AG08395 (cell line): ENCODE measurements at regions not wholly inside any gene's neighbourhood (a gene's known extent, or its start where the extent isn't known, plus 50 kb on each side); places are given as distances from the start of the nearest gene placed in this dataset.

Source experiments
- DNase-seq: peaks from one replicate; pipeline ENCODE4 v3.0.0; 2012; ENCODE audit warnings: mixed read lengths, low spot score

DNA sequence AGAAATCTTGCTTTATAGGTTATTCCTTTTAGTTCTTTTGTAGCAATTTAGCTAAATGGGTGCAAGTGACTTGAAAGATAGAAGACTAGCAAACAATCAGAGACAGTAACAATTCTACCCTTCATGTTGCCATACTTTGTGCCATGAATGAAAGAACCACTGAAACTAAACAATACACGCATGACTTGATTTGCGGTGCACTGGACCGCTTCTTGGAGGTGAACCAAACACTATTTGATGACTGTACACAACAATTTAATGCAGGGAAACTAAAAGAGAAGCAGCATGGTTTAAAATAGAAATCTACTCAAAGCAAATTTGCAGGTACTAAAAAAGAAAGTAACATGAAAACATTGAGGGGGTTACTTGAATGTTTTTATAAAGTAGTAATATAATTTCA is 331.0 kb upstream of the RARB start:
- DNase-seq: no peak

- no peak for DNase-seq
These were observed 328.4 kb upstream of the RARB start for GRCh38 chr3:25099666-25100065.

DNA sequence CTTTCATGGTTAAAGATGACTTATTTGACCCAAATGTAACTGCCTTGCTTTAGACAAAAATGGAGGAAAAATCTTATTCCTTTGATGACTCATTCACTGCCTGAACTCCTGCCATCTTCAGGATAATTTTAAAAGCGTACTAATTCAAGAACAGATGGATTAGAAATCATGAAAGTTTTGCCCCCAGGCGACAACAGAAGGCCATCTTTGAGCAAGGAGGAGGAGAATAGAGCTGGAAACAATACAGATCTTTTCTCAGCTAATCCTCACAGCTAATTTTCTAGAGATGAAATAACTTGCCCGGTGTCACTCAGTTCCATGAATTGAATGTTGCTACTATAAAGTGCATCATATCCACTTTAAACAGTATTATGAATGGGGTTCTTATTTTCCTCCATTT is 324.7 kb upstream of the RARB start:
- DNase-seq: no peak

DNA sequence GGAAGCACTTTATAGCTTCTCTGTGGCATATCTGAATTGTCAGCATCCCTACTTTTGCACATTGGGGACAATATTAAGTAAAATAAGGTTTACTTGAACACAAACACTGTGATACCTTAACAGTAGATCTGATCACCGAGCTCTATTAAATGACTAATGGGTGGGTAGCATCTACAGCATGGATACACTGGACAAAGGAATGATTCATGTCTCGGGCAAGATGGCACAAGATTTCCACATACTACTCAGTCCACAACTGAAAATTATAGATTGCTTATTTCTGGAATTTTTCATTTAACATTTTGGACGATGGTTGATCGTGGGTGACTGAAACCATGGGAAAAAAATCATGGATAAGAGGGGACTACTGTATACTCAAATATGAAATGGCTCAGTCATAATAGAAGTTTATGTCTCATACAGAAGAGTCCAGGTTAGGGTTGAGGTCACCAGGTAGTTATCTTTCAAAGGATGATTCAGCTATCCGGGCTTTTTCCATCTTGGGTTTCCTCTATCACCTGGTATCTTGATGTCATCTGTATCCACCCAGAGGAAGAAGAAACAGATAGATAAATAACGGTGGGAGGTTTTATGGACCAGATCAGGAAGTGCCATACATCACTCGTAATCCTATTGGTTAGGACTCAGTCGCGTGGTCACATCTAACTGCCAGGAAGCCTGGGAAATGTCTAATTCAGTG is 320.0 kb upstream of the RARB start:
- no peak for DNase-seq

GRCh38 chr3:25110642-25111041 is 317.4 kb upstream of the RARB start:
- no peak for DNase-seq

DNA sequence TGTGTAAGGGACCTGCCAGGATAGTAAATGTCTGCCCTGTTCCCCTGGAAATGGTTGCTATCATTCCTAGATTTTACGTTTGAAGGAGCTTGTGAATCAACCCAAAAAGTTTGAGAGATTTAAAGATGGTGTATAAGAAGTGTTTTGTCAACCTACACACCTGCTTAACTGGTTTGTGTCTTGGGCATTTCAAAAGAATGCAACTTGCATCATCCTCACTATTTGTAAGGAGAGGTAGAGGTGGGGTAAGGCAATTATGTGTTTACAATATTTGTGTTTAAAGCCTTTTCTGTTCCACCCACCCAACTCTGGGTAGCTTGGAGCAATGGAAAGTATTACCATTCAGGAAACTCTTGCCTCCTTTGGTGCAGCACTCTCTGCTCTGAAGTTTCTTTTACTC is 314.2 kb upstream of the RARB start:
- no peak for DNase-seq

DNA sequence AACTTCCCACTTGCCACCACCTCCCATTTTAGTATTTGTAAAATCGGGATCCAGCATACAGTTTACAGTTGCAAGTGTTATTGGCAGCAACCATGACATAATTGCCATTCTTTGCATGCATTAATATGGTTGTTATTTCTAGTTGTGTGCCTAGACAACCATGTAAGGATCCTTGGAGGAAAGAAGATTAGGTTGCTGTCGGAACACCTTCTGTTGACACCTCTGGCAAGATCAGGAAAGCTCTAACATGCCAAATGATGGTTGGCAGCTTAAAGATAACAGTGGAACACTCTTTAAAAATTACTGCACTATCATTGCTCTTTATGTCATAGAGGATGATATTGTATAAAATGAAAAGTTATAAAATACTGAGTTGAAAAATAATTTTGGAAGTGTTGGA is 313.5 kb upstream of the RARB start:
- no peak for DNase-seq

- DNase-seq: no peak
These were observed 311.0 kb upstream of the RARB start for GRCh38 chr3:25117005-25117593.

GRCh38 chr3:25119682-25120081 is 308.4 kb upstream of the RARB start:
- DNase-seq: no peak

- no peak for DNase-seq
These were observed 307.4 kb upstream of the RARB start for GRCh38 chr3:25120665-25121064.

- DNase-seq: no peak
These were observed 302.9 kb upstream of the RARB start for GRCh38 chr3:25125201-25125600.

DNA sequence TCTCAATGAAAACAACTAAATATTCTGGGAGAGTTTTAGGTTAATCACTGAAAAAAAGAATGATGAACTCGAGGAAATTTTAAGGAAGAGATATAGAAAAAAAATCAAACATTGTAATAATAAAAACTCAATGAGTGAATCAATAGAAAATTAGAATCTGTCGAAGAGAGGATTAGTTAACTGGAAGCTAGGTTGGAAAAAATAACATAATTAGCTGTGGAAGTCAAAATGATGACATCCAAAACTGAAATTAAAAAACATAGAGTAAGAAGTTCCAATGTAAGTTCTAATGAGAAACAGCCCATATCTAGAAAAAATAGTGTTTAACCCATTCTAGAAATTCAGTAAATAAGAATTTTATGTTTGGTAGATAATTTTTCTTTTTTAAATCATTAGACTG is 299.3 kb upstream of the RARB start:
- DNase-seq: no peak

- DNase-seq: no peak
These were observed 297.1 kb upstream of the RARB start for GRCh38 chr3:25130724-25131520.

- DNase-seq: no peak
These were observed 294.5 kb upstream of the RARB start for GRCh38 chr3:25133588-25133987.

GRCh38 chr3:25137606-25138005 is 290.5 kb upstream of the RARB start:
- DNase-seq: no peak

DNA sequence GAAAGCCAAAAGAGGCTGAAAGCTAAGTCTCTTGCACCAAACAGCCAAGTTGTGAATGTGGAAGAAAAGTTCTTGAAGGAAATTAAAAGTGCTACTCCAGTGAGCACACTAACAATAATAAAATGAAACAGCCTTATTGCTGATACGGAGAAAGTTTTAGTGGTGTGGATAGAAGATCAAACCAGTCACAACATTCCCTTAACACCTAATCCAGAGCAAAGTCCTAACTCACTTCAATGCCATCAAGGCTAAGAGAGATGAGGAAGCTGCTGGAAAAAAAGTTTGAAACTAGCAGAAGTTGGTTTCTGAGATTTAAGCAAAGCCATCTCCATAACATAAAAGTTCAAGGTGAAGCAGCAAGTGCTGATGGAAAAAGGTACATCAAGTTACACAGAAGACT is 288.8 kb upstream of the RARB start:
- DNase-seq: no peak

GRCh38 chr3:25142609-25143355 is 285.3 kb upstream of the RARB start:
- no peak for DNase-seq

GRCh38 chr3:25143356-25144025 is 284.6 kb upstream of the RARB start:
- no peak for DNase-seq

DNA sequence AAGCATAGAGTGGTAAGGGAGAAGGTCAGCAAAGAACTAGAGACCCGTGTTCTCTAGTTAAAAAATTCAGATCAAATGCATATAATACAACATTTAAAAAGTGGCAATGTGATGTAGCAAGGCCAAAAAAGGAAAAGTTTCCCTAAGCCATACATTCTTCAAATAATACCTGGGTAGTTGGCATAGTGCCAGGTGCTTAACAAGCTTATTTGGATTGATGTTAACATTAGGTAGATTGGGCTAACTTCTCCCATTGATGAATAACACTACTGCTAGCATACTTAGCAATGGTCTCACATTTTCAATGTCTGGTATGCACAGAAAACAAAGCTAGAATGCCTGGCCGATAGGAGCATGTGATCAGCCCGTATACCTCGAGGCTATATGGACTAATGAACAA is 283.6 kb upstream of the RARB start:
- no peak for DNase-seq

- DNase-seq: no peak
These were observed 282.9 kb upstream of the RARB start for GRCh38 chr3:25145176-25145575.

DNA sequence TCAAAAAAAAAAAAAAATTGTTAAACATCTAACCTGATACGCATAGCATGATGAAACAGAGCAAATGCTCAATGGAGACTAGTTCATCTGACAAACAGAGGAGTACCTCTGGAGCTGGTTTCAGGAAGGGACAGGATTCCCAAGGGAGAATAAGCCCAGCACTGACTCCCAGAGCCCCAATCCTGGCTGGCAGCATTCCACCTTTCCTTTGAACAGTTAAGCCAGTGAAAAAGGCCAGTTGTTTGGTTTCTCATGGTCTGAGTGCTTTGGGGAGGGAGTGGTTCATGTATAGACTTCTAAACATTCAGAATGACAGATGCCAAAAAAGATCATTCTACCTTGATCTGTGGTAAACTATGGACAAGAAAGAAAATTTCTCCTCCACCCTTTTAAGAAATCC is 277.9 kb upstream of the RARB start:
- DNase-seq: no peak

- peak; percentile 3 for DNase-seq
These were observed 276.7 kb upstream of the RARB start for GRCh38 chr3:25151281-25151902.
